Endothelial cell of umbilical vein (primary cell): ENCODE measurements at regions not wholly inside any gene's neighbourhood (a gene's known extent, or its start where the extent isn't known, plus 50 kb on each side); places are given as distances from the start of the nearest gene placed in this dataset.

Experiments
- BruUV-seq: library from RNA; stranded (reverse); fragments of 400-500 nt; replicated peaks from 2 replicates; lab custom pipeline; 2021; lab: Mats Ljungman, UMichigan
- CTCF ChIA-PET: fragments of 300-600, 350-600 bp; sonication (Branson Sonifier 250); formaldehyde crosslinking; loops from one replicate; lab custom pipeline; 2021; ENCODE audit warnings: antibody characterized with exemption, inconsistent platforms; lab: Charles Lee
- POLR2A ChIA-PET: fragments of 300-600, 350-600 bp; sonication (Branson Sonifier 250); formaldehyde crosslinking; loops from one replicate; lab custom pipeline; 2021; ENCODE audit warnings: antibody characterized with exemption, inconsistent platforms; lab: Charles Lee
- DNase-seq: peaks from one replicate; pipeline ENCODE4 v3.0.0-alpha.2; 2011; ENCODE audit warnings: low read depth, low spot score
- FAIRE-seq: peaks from 2 replicates; lab custom pipeline; 2011; peaks lifted over from hg19 to GRCh38; lab: Jason Lieb, UNC
- H2AFZ ChIP-seq: 2 replicates; pipeline ENCODE4 v1.6.0; 2012; ENCODE audit warnings: low read depth, low read length, control low read depth, inconsistent platforms
- H3K27ac ChIP-seq: 2 replicates; pipeline ENCODE4 v1.5.1; 2011; ENCODE audit warnings: low read depth, mild to moderate bottlenecking, control low read depth, low read length, moderate library complexity; ENCODE audit not compliant: insufficient read depth
- H3K27me3 ChIP-seq, 2 experiments: 2 replicates each; pipeline versions ENCODE4 v1.6.0 to v1.6.1; 2011; ENCODE audit warnings: low read length in 2 of 2, mixed read lengths in 1 of 2; ENCODE audit not compliant: control insufficient read depth in 2 of 2, insufficient read depth in 2 of 2
- H3K36me3 ChIP-seq, 2 experiments: 2 replicates in 1 of 2; 3 replicates in 1 of 2; pipeline ENCODE4 v1.5.1; 2011; ENCODE audit warnings: low read length in 2 of 2, mild to moderate bottlenecking in 1 of 2, moderate library complexity in 1 of 2; ENCODE audit not compliant: control insufficient read depth in 2 of 2, insufficient read depth in 2 of 2; ENCODE audit errors: extremely low read depth in 1 of 2
- H3K4me1 ChIP-seq: 3 replicates; pipeline ENCODE4 v1.5.1; 2011; ENCODE audit warnings: mild to moderate bottlenecking, low read length; ENCODE audit not compliant: control insufficient read depth, insufficient read depth; ENCODE audit errors: extremely low read depth
- H3K4me2 ChIP-seq: 2 replicates; pipeline ENCODE4 v1.6.1; 2011; ENCODE audit warnings: low read length, control low read depth, mixed read lengths; ENCODE audit not compliant: insufficient read depth
- H3K4me3 ChIP-seq, 3 experiments: fragments of 200-600 bp in 1 of 3; sonication (generic), shearing (Covaris generic) in 1 of 3; replicated peaks in 1 of 3; 2 replicates each; pipeline ENCODE4 v1.5.1; 2011 to 2016; ENCODE audit warnings: control low read depth in 3 of 3, low read length in 3 of 3, mild to moderate bottlenecking in 2 of 3, inconsistent platforms in 1 of 3, low read depth in 1 of 3, moderate library complexity in 1 of 3; ENCODE audit not compliant: insufficient read depth in 1 of 3
- H3K79me2 ChIP-seq: 2 replicates; pipeline ENCODE4 v1.6.0; 2012; ENCODE audit warnings: low read length, inconsistent platforms; ENCODE audit not compliant: control insufficient read depth, insufficient read depth
- H3K9ac ChIP-seq: replicated peaks from 2 replicates; pipeline ENCODE3; 2011; ENCODE audit warnings: low read length, control low read depth; ENCODE audit not compliant: insufficient read depth; ENCODE audit errors: extremely low read depth
- H3K9me1 ChIP-seq: replicated peaks from 3 replicates; pipeline ENCODE4 v1.6.0; 2011; ENCODE audit warnings: mild to moderate bottlenecking, low read length; ENCODE audit not compliant: control insufficient read depth, insufficient read depth; ENCODE audit errors: extremely low read depth
- H3K9me3 ChIP-seq: replicated peaks from 2 replicates; pipeline ENCODE4 v1.5.1; 2012; ENCODE audit warnings: low read length, inconsistent platforms; ENCODE audit not compliant: control insufficient read depth, insufficient read depth
- H4K20me1 ChIP-seq: replicated peaks from 2 replicates; pipeline ENCODE3; 2011; ENCODE audit warnings: mild to moderate bottlenecking, low read length; ENCODE audit not compliant: control insufficient read depth, insufficient read depth; ENCODE audit errors: extremely low read depth
- CTCF ChIP-seq, 2 donors: IDR thresholded peaks; 1 replicate in 1 of 2; 2 replicates in 1 of 2; pipeline ENCODE4 v1.5.1; 2011; ENCODE audit warnings: low read length in 2 of 2, mild to moderate bottlenecking in 2 of 2, moderate library complexity in 2 of 2, control low read depth in 1 of 2, inconsistent platforms in 1 of 2, low read depth in 1 of 2; ENCODE audit not compliant: insufficient read depth in 1 of 2; ENCODE audit errors: extremely low read depth in 1 of 2
- EZH2 ChIP-seq: IDR thresholded peaks from 2 replicates; pipeline ENCODE4 v1.6.1; 2012; ENCODE audit warnings: borderline replicate concordance, low read depth, mild to moderate bottlenecking, moderate library complexity, low read length, inconsistent platforms; ENCODE audit not compliant: severe bottlenecking
- FOS ChIP-seq: IDR thresholded peaks from 2 replicates; pipeline ENCODE4 v1.6.1; 2011; ENCODE audit warnings: mild to moderate bottlenecking, low read length, moderate library complexity, borderline replicate concordance; ENCODE audit not compliant: insufficient read depth
- GATA2 ChIP-seq: IDR thresholded peaks from 2 replicates; pipeline ENCODE4 v1.7.0; 2011; ENCODE audit warnings: low read depth, mild to moderate bottlenecking, moderate library complexity, mixed read lengths, low read length; ENCODE audit not compliant: insufficient read length, insufficient read depth
- JUN ChIP-seq: IDR thresholded peaks from 2 replicates; pipeline ENCODE4 v1.6.1; 2011; ENCODE audit warnings: borderline replicate concordance, low read depth; ENCODE audit not compliant: insufficient read length, insufficient read depth
- MAX ChIP-seq: IDR thresholded peaks from 2 replicates; pipeline ENCODE4 v1.6.1; 2011; ENCODE audit not compliant: insufficient read depth, insufficient read length
- MYC ChIP-seq: IDR thresholded peaks from one replicate; pipeline ENCODE4 v1.6.1; 2011; ENCODE audit warnings: mild to moderate bottlenecking, low read depth, low read length
- POLR2A ChIP-seq: IDR thresholded peaks from 2 replicates; pipeline ENCODE4 v1.6.1; 2012; ENCODE audit warnings: low read depth, mild to moderate bottlenecking, control low read depth, low read length
- POLR2AphosphoS5 ChIP-seq: IDR thresholded peaks from 2 replicates; pipeline ENCODE4 v1.6.1; 2012; ENCODE audit warnings: low read depth, mild to moderate bottlenecking, control low read depth, low read length, moderate library complexity; ENCODE audit not compliant: insufficient read depth
- dilution Hi-C: fragments of 300-500 bp; cut with MboI; formaldehyde crosslinking; loops from one replicate; pipeline ENCODE4 v1.15.0; 2019; ENCODE audit warnings: low sequenced_read_pairs; ENCODE audit not compliant: extremely low pct_ligation_motif_present
- intact Hi-C: fragments of 100-400 bp; cut with micrococcal nuclease; formaldehyde crosslinking; loops from one replicate; pipeline ENCODE4 v1.10.0; 2022

GRCh38 chr2:60167089-60167488, 386.4 kb downstream of the BCL11A start:
- ChIA-PET CTCF (no interaction called here), POLR2A (no interaction called here)
- Histone ChIP-seq H3K9ac (no peak overlapping the region), H3K4me3 (no peak overlapping the region), H4K20me1 (no peaks in the 10 kb centered on the region), H3K9me3 (peaks cover 4% of the 10 kb centered on the region), H2AFZ (no peak overlapping the region), H3K36me3 (no peaks in the 10 kb centered on the region), H3K4me1 (no peaks in the 10 kb centered on the region), H3K27ac (no peak overlapping the region), H3K27me3 (no peaks in the 10 kb centered on the region), H3K9me1 (no peaks in the 10 kb centered on the region), H3K79me2 (no peaks in the 10 kb centered on the region), H3K4me2 (no peak overlapping the region)
- no peak for FAIRE-seq
- BruUV-seq: no TSS peak
- dilution Hi-C loops (no loop called here), intact Hi-C loops (no loop called here)
- TF ChIP-seq POLR2A: no peak
- TF ChIP-seq JUN: no peak
- TF ChIP-seq MYC: no peak
- no peak for TF ChIP-seq MAX
- TF ChIP-seq GATA2: no peak
- no peak for TF ChIP-seq FOS
- no peak for TF ChIP-seq CTCF (IDR thresholded peaks at IDR 0.05; ENCODE audit: extremely low read depth in 1 of 2, insufficient read depth in 1 of 2, low read depth in 1 of 2, low read length in 2 of 2)
- TF ChIP-seq EZH2: no peak
- TF ChIP-seq POLR2AphosphoS5: no peak
- no peak for DNase-seq
